HEK293 (cell line): ENCODE measurements at regions not wholly inside any gene's neighbourhood (a gene's known extent, or its start where the extent isn't known, plus 50 kb on each side); places are given as distances from the start of the nearest gene placed in this dataset.

ENCODE experiments used
- BCL11A ChIP-seq: fragments of 450-650 bp; formaldehyde crosslinking; IDR thresholded peaks from 2 replicates; pipeline ENCODE4 v1.5.1; 2016; ENCODE audit warnings: low read depth, missing biosample characterization, missing genetic modification characterization
- ELK4 ChIP-seq: IDR thresholded peaks from 2 replicates; pipeline ENCODE4 v1.6.1; 2011; ENCODE audit warnings: mild to moderate bottlenecking, low read depth, low read length, borderline replicate concordance
- KLF10 ChIP-seq: fragments of 450-650 bp; IDR thresholded peaks from 2 replicates; pipeline ENCODE4 v1.5.1; 2018; ENCODE audit warnings: missing biosample characterization, mild to moderate bottlenecking, missing genetic modification characterization
- KLF17 ChIP-seq: fragments of 450-650 bp; formaldehyde crosslinking; IDR thresholded peaks from 2 replicates; pipeline ENCODE4 v1.5.1; 2016; ENCODE audit warnings: missing biosample characterization, missing genetic modification characterization
- KLF8 ChIP-seq: fragments of 450-650 bp; formaldehyde crosslinking; IDR thresholded peaks from 2 replicates; pipeline ENCODE4 v1.5.1; 2016; ENCODE audit warnings: missing biosample characterization, missing genetic modification characterization
- MEIS1 ChIP-seq: sonication (generic); formaldehyde crosslinking; IDR thresholded peaks from 2 replicates; pipeline ENCODE4 v1.8.1; 2022; ENCODE audit warnings: missing genetic modification reagents, mild to moderate bottlenecking, borderline replicate concordance
- OVOL3 ChIP-seq: fragments of 450-650 bp; formaldehyde crosslinking; IDR thresholded peaks from 2 replicates; pipeline ENCODE4 v1.5.1; 2016; ENCODE audit warnings: missing biosample characterization, missing genetic modification characterization
- SP2 ChIP-seq: fragments of 450-650 bp; formaldehyde crosslinking; IDR thresholded peaks from 2 replicates; pipeline ENCODE4 v1.5.1; 2016; ENCODE audit warnings: missing biosample characterization, missing genetic modification characterization
- YY1 ChIP-seq: fragments of 450-650 bp; formaldehyde crosslinking; IDR thresholded peaks from 2 replicates; pipeline ENCODE4 v1.5.1; 2018; ENCODE audit warnings: missing biosample characterization, missing genetic modification characterization
- ZFP37 ChIP-seq: fragments of 450-650 bp; formaldehyde crosslinking; IDR thresholded peaks from 2 replicates; pipeline ENCODE4 v1.5.1; 2016; ENCODE audit warnings: missing biosample characterization, missing genetic modification characterization
- ZFP41 ChIP-seq: fragments of 450-650 bp; formaldehyde crosslinking; IDR thresholded peaks from 2 replicates; pipeline ENCODE4 v1.5.1; 2016; ENCODE audit warnings: missing biosample characterization, missing genetic modification characterization, borderline replicate concordance
- ZIC2 ChIP-seq: fragments of 450-650 bp; formaldehyde crosslinking; IDR thresholded peaks from 2 replicates; pipeline ENCODE4 v1.5.1; 2016; ENCODE audit warnings: missing biosample characterization, missing genetic modification characterization
- ZNF10 ChIP-seq: fragments of 450-650 bp; formaldehyde crosslinking; IDR thresholded peaks from 2 replicates; pipeline ENCODE4 v1.5.1; 2017; ENCODE audit warnings: missing biosample characterization, missing genetic modification characterization
- ZNF112 ChIP-seq: fragments of 450-650 bp; formaldehyde crosslinking; IDR thresholded peaks from 2 replicates; pipeline ENCODE4 v1.5.0; 2017; ENCODE audit warnings: missing biosample characterization, missing genetic modification characterization
- ZNF155 ChIP-seq: fragments of 450-650 bp; formaldehyde crosslinking; IDR thresholded peaks from 2 replicates; pipeline ENCODE4 v1.5.1; 2016; ENCODE audit warnings: missing biosample characterization, missing genetic modification characterization
- ZNF157 ChIP-seq: fragments of 450-650 bp; formaldehyde crosslinking; IDR thresholded peaks from 2 replicates; pipeline ENCODE4 v1.5.1; 2016; ENCODE audit warnings: missing biosample characterization, missing genetic modification characterization
- ZNF18 ChIP-seq: fragments of 450-650 bp; formaldehyde crosslinking; IDR thresholded peaks from 2 replicates; pipeline ENCODE4 v1.5.1; 2016; ENCODE audit warnings: missing biosample characterization, missing genetic modification characterization
- ZNF274 ChIP-seq, 2 experiments: fragments of 200-500 bp in 1 of 2; fragments of 450-650 bp in 1 of 2; sonication (Bioruptor generic) in 1 of 2; formaldehyde crosslinking in 1 of 2; IDR thresholded peaks; 2 replicates each; pipeline versions ENCODE4 v1.5.1 to v1.6.1; 2014 to 2016; ENCODE audit warnings: borderline replicate concordance in 1 of 2, inconsistent platforms in 1 of 2, low read length in 1 of 2, missing biosample characterization in 1 of 2, missing genetic modification characterization in 1 of 2
- ZNF302 ChIP-seq: fragments of 450-650 bp; formaldehyde crosslinking; IDR thresholded peaks from 2 replicates; pipeline ENCODE4 v1.5.1; 2016; ENCODE audit warnings: missing biosample characterization, missing genetic modification characterization, low read depth
- ZNF335 ChIP-seq: fragments of 450-650 bp; formaldehyde crosslinking; conservative IDR thresholded peaks from 2 replicates; pipeline ENCODE4 v1.5.1; 2016; ENCODE audit warnings: missing biosample characterization, missing genetic modification characterization
- ZNF394 ChIP-seq: fragments of 450-650 bp; formaldehyde crosslinking; IDR thresholded peaks from 2 replicates; pipeline ENCODE4 v1.5.1; 2016; ENCODE audit warnings: missing biosample characterization, missing genetic modification characterization, mild to moderate bottlenecking, moderate library complexity, borderline replicate concordance
- ZNF426 ChIP-seq: fragments of 450-650 bp; formaldehyde crosslinking; IDR thresholded peaks from 2 replicates; pipeline ENCODE4 v1.5.1; 2017; ENCODE audit warnings: missing biosample characterization, missing genetic modification characterization, mild to moderate bottlenecking, inconsistent platforms, moderate library complexity
- ZNF488 ChIP-seq: fragments of 450-650 bp; formaldehyde crosslinking; IDR thresholded peaks from 2 replicates; pipeline ENCODE4 v1.5.1; 2016; ENCODE audit warnings: missing biosample characterization, missing genetic modification characterization
- ZNF514 ChIP-seq: fragments of 450-650 bp; formaldehyde crosslinking; IDR thresholded peaks from 2 replicates; pipeline ENCODE4 v1.5.1; 2016; ENCODE audit warnings: missing biosample characterization, missing genetic modification characterization
- ZNF548 ChIP-seq: fragments of 450-650 bp; formaldehyde crosslinking; IDR thresholded peaks from 2 replicates; pipeline ENCODE4 v1.5.1; 2016; ENCODE audit warnings: missing biosample characterization, missing genetic modification characterization
- ZNF596 ChIP-seq: fragments of 450-650 bp; IDR thresholded peaks from 2 replicates; pipeline ENCODE4 v1.5.0; 2018; ENCODE audit warnings: missing biosample characterization, mild to moderate bottlenecking, missing genetic modification characterization, moderate library complexity
- ZNF610 ChIP-seq: fragments of 450-650 bp; formaldehyde crosslinking; IDR thresholded peaks from 2 replicates; pipeline ENCODE4 v1.5.1; 2016; ENCODE audit warnings: missing biosample characterization, missing genetic modification characterization, borderline replicate concordance
- ZNF621 ChIP-seq: fragments of 450-650 bp; formaldehyde crosslinking; IDR thresholded peaks from 2 replicates; pipeline ENCODE4 v1.5.1; 2017; ENCODE audit warnings: missing biosample characterization, missing genetic modification characterization
- ZNF623 ChIP-seq: fragments of 450-650 bp; formaldehyde crosslinking; IDR thresholded peaks from 2 replicates; pipeline ENCODE4 v1.5.1; 2016; ENCODE audit warnings: missing biosample characterization, missing genetic modification characterization
- ZNF664 ChIP-seq: fragments of 450-650 bp; formaldehyde crosslinking; IDR thresholded peaks from 2 replicates; pipeline ENCODE4 v1.5.1; 2016; ENCODE audit warnings: missing biosample characterization, missing genetic modification characterization
- ZNF843 ChIP-seq: fragments of 450-650 bp; formaldehyde crosslinking; IDR thresholded peaks from 2 replicates; pipeline ENCODE4 v1.5.1; 2016; ENCODE audit warnings: missing biosample characterization, missing genetic modification characterization
- ZSCAN30 ChIP-seq: fragments of 450-650 bp; IDR thresholded peaks from 2 replicates; pipeline ENCODE4 v1.5.1; 2018; ENCODE audit warnings: missing biosample characterization, mild to moderate bottlenecking, missing genetic modification characterization, moderate library complexity
- ZSCAN5A ChIP-seq: fragments of 450-650 bp; formaldehyde crosslinking; IDR thresholded peaks from 2 replicates; pipeline ENCODE4 v1.5.1; 2016; ENCODE audit warnings: missing biosample characterization, missing genetic modification characterization
- ZXDB ChIP-seq: fragments of 450-650 bp; formaldehyde crosslinking; IDR thresholded peaks from 2 replicates; pipeline ENCODE4 v1.5.1; 2016; ENCODE audit warnings: missing biosample characterization, missing genetic modification characterization

GRCh38 chr9:81393985-81394811 is 295.1 kb downstream of the TLE1 start (continued):
- no peak; the same call in 1 of the 2 replicates for TF ChIP-seq BCL11A (tag by site-specific recombination)
- no peak for TF ChIP-seq ZNF112 (tag by site-specific recombination)
- TF ChIP-seq ZNF155, result no peak
- TF ChIP-seq ZIC2, result no peak
- no peak for TF ChIP-seq ZNF426
- TF ChIP-seq ZSCAN30 (tag by site-specific recombination), result 0 out of 2 replicates have a peak, but pooled peaks have one; percentile 17
- TF ChIP-seq MEIS1 (CRISPR knock-in tag), result no peak
- no peak for TF ChIP-seq YY1 (tag by site-specific recombination)
- no peak for TF ChIP-seq ZNF335 (tag by site-specific recombination)
- TF ChIP-seq ZNF596 (tag by site-specific recombination), result peak; percentile 51; the same call in 1 of the 2 replicates
- 0 out of 2 replicates have a peak, but pooled peaks have one; percentile 41 for TF ChIP-seq ZNF10 (tag by site-specific recombination)
- TF ChIP-seq ZSCAN5A (tag by site-specific recombination), result no peak
- no peak for TF ChIP-seq ZNF157
- peak; percentile 90 for TF ChIP-seq ZNF843 (tag by site-specific recombination)
- TF ChIP-seq ZNF18, result no peak; the same call in 1 of the 2 replicates
- no peak for TF ChIP-seq ZFP41 (tag by site-specific recombination)
- peak; percentile 64; the same call in 1 of the 2 replicates for TF ChIP-seq OVOL3 (tag by site-specific recombination)
- peak; percentile 91 for TF ChIP-seq KLF10 (tag by site-specific recombination)
- TF ChIP-seq ZNF302 (tag by site-specific recombination), result no peak
- TF ChIP-seq ELK4, result no peak
- peak; percentile 55 for TF ChIP-seq ZXDB (tag by site-specific recombination)
- no peak for TF ChIP-seq SP2 (tag by site-specific recombination)
- TF ChIP-seq ZNF548 (tag by site-specific recombination), result no peak
- TF ChIP-seq ZNF394 (tag by site-specific recombination), result no peak; the same call in 1 of the 2 replicates
- TF ChIP-seq ZFP37, result no peak
- TF ChIP-seq ZNF610, result peak; percentile 24; the same call in 1 of the 2 replicates
- peak; percentile 47; the same call in 1 of the 2 replicates for TF ChIP-seq KLF17 (tag by site-specific recombination)
- TF ChIP-seq ZNF488 (tag by site-specific recombination), result no peak
- no peak for TF ChIP-seq ZNF514
- TF ChIP-seq KLF8, result no peak; the same call in 1 of the 2 replicates
- no peak for TF ChIP-seq ZNF274 (IDR thresholded peaks at IDR 0.05; ENCODE audit: low read length)
- TF ChIP-seq ZNF274 (tag by site-specific recombination; IDR thresholded peaks at IDR 0.05; ENCODE audit: borderline replicate concordance), result no peak
- no peak for TF ChIP-seq ZNF621 (tag by site-specific recombination)
- TF ChIP-seq ZNF623 (tag by site-specific recombination), result no peak
- TF ChIP-seq ZNF664 (tag by site-specific recombination), result no peak
